ENCODE measurements at regions not wholly inside any gene's neighbourhood (a gene's known extent, or its start where the extent isn't known, plus 50 kb on each side); places are given as distances from the start of the nearest gene placed in this dataset.

DNA sequence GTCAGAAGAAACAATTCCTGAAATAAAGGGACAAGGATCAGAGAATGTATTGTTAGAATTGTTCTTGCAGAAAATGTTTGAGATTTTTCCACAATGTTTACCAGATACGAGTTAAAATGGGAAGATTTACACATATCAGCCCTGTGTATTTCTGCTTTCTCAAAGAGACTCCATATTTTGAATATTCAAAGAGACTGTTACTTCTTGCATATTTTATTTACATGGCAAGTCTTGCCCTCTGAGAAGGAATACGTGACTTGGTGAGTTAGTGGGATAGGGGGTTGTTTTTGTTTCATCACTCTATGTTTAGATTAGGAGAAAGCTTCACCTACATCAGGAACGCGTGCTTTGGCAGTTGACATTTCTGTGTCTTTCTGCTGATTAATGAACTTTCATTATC, 56.1 kb upstream of the ZDHHC17 start:
- TF ChIP-seq PAX5 (IDR thresholded peaks at IDR 0.05; ENCODE audit: insufficient read depth, low read length, severe bottlenecking) (no peak), POU2F2 (IDR thresholded peaks at IDR 0.05; ENCODE audit: low read depth, low read length) (no peak), TAF1 (IDR thresholded peaks at IDR 0.05; ENCODE audit: low read depth, low read length) (no peak), SPI1 (IDR thresholded peaks at IDR 0.05; ENCODE audit: low read depth, low read length) (no peak), POLR2AphosphoS5 (IDR thresholded peaks at IDR 0.05; ENCODE audit: low read depth, low read length) (no peak), POLR2A (IDR thresholded peaks at IDR 0.05; ENCODE audit: low read depth, low read length) (no peak)
- FAIRE-seq = no peak

GRCh38 chr12:76708296-76708695, 55.6 kb upstream of the ZDHHC17 start:
- FAIRE-seq (no peak), DNase-seq (ENCODE audit: insufficient read length, low spot score) (no peak)
- TF ChIP-seq POLR2AphosphoS5 (IDR thresholded peaks at IDR 0.05; ENCODE audit: low read depth, low read length) (no peak), SPI1 (IDR thresholded peaks at IDR 0.05; ENCODE audit: low read depth, low read length) (no peak), TAF1 (IDR thresholded peaks at IDR 0.05; ENCODE audit: low read depth, low read length) (no peak), PAX5 (IDR thresholded peaks at IDR 0.05; ENCODE audit: insufficient read depth, low read length, severe bottlenecking) (no peak), POLR2A (IDR thresholded peaks at IDR 0.05; ENCODE audit: low read depth, low read length) (no peak), POU2F2 (IDR thresholded peaks at IDR 0.05; ENCODE audit: low read depth, low read length) (no peak)

More for the DNA sequence above, 56.1 kb upstream of the ZDHHC17 start:
- no peak for DNase-seq (ENCODE audit: insufficient read length, low spot score)

GRCh38 chr12:76711241-76711640, 52.7 kb upstream of the ZDHHC17 start:
- DNase-seq (ENCODE audit: insufficient read length, low spot score) (no peak), FAIRE-seq (no peak)
- no peak for TF ChIP-seq POU2F2 (IDR thresholded peaks at IDR 0.05; ENCODE audit: low read depth, low read length)
- TF ChIP-seq PAX5 (IDR thresholded peaks at IDR 0.05; ENCODE audit: insufficient read depth, low read length, severe bottlenecking) = no peak
- no peak for TF ChIP-seq POLR2A (IDR thresholded peaks at IDR 0.05; ENCODE audit: low read depth, low read length)
- no peak for TF ChIP-seq POLR2AphosphoS5 (IDR thresholded peaks at IDR 0.05; ENCODE audit: low read depth, low read length)
- no peak for TF ChIP-seq TAF1 (IDR thresholded peaks at IDR 0.05; ENCODE audit: low read depth, low read length)
- TF ChIP-seq SPI1 (IDR thresholded peaks at IDR 0.05; ENCODE audit: low read depth, low read length) = no peak

DNA sequence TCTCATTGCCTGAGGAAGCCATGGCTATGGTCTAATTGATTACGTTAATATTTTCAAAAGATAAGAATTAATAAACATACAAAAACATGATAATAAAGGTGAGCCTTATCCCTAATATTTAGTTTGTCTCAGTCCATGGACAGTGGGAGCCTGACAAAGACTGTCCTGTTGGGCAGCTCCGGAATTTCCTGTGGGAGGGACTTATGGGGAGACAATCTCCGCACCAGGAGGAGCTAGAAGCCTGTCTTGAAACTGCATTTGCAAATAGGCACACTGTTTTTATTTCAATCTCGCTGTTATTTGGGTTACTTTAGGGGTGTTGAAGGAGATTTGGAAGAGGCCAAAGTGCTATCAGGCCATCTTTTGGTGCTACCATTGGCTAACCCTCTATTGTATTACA, 50.8 kb upstream of the ZDHHC17 start:
- no peak for DNase-seq (ENCODE audit: insufficient read length, low spot score)
- TF ChIP-seq POLR2AphosphoS5 (IDR thresholded peaks at IDR 0.05; ENCODE audit: low read depth, low read length) (no peak), SPI1 (IDR thresholded peaks at IDR 0.05; ENCODE audit: low read depth, low read length) (no peak), POLR2A (IDR thresholded peaks at IDR 0.05; ENCODE audit: low read depth, low read length) (no peak), POU2F2 (IDR thresholded peaks at IDR 0.05; ENCODE audit: low read depth, low read length) (no peak), TAF1 (IDR thresholded peaks at IDR 0.05; ENCODE audit: low read depth, low read length) (no peak), PAX5 (IDR thresholded peaks at IDR 0.05; ENCODE audit: insufficient read depth, low read length, severe bottlenecking) (no peak)
- FAIRE-seq = no peak

DNA sequence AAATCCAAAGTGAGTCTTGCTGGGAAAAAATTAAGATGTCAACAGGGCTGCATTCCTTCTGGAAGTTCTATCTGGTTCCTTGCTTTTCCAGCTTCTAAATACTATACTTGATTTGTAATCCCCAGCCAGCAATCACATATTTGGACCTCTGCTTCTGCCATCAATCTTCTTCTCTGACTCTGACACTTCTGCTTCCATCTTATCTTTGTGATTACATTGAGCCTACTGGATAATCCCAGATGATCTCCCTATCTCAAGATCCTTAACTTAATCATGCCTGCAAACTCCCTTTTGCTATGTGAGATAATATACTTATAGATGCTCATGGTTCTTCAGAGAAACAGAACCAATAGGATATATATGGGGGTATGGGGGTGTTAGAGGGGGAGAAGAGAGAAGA, 49.9 kb upstream of the ZDHHC17 start:
- no peak for TF ChIP-seq SPI1 (IDR thresholded peaks at IDR 0.05; ENCODE audit: low read depth, low read length)
- TF ChIP-seq PAX5 (IDR thresholded peaks at IDR 0.05; ENCODE audit: insufficient read depth, low read length, severe bottlenecking) = no peak
- no peak for TF ChIP-seq POLR2A (IDR thresholded peaks at IDR 0.05; ENCODE audit: low read depth, low read length)
- no peak for TF ChIP-seq POLR2AphosphoS5 (IDR thresholded peaks at IDR 0.05; ENCODE audit: low read depth, low read length)
- TF ChIP-seq POU2F2 (IDR thresholded peaks at IDR 0.05; ENCODE audit: low read depth, low read length) = no peak
- no peak for TF ChIP-seq TAF1 (IDR thresholded peaks at IDR 0.05; ENCODE audit: low read depth, low read length)
- no peak for FAIRE-seq
- DNase-seq (ENCODE audit: insufficient read length, low spot score) = no peak
